Activated CD8-positive, alpha-beta memory T cell treated with anti-CD3 and anti-CD28 coated beads for 48 hours (primary cell): ENCODE measurements at regions not wholly inside any gene's neighbourhood (a gene's known extent, or its start where the extent isn't known, plus 50 kb on each side); places are given as distances from the start of the nearest gene placed in this dataset.

Source experiments
- DNase-seq, 3 experiments: peaks; one replicate each; pipeline ENCODE4 v3.0.0-alpha.2; 2020; ENCODE audit warnings: low read depth in 2 of 3, low spot score in 2 of 3

DNA sequence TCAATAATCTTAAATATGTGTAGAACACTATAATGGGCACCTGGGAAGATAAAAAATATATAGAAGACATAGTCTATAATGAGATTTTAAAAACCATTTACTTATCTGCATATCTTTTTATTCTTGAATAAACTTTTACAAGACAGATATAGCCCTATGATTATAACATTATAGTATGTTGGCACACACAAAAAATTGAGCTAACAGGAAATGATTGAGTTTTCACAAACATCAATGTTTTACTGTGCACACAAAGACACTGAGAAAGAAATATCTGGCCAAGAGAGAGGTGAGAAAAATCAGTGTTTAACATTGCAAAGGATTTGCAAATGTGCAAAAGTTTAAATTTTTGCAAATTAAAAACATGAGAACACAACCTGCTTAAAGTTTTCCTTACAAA lies 124.3 kb downstream of the BBS10 start:
- no peak for DNase-seq

DNA sequence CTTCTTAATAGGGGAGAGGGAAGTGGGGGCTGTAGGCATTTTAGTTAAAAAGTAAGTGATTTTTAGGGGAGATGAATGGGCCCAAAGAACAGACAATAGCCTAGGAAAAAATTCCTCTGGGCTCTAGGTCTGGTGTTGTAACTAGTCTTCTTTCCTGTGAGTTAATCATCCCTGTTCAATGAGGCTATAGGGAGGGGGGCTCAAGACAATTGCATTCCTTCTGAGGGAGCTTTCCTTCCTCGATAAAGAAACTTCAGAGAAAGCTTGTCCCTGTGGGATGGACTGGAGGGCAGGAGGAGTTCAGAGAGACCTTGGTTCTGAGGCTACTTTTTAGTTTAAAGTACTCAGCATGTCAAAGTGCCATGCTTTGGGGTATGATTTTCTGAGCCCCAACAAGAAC lies 127.2 kb downstream of the BBS10 start:
- DNase-seq: no peak

DNA sequence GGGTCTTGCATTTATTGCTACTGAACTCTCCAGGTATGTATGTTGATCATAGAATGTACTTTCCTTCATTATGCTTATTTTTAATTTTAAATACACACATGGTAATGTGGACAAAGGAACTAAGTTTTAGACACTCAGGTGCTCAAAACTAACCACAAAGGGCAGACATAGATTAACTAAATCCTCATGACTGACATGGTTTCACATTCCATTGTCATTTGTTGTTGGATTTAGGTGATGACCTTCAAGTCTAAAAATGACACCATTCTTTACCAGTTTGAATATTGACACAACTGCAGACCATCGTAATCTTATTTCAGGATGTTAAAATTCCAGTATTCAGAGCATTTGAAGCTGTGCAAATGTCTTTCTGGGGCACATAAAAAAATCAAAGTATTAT lies 128.4 kb downstream of the BBS10 start:
- DNase-seq: no peak

DNA sequence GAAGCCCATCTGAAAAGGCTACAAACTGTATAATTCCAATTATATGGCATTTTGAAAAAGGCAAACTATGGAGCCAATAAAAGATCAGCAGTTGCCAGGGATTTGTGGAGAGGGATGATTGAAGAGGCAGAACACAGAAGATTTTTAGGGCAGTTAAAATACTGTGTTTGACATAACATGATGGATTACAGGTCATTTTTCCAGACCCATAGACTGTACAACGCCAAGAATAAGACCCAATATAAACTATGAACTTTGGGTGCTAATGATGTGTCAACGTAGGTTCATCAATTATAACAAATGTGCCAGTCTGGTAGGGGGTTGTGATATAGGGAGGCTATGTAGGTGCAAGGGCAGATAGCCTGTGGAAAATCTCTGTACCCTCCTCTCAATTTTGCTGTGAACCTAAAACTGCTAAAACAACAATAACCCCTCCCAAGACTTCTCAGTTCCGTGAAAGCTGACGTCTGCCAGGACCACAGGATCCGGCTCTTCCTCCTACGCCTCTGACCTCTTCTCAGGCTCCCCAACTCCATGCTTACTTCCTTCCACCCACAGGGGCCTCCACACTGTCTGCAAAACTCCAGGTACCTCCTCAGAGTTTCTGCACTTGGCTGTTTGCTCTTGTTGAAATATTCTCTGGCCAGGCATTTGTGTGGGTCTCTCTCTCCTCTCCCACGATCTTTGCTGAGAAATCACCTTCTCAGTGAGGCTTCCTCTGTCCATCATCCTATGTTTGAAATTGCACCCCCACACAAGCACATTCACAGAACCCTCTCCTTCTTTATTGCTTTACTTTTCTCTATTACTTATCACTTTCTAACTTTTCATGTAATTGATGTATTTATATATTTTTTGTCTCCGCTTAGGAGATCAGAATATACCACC lies 131.4 kb downstream of the BBS10 start:
- DNase-seq: no peak

DNA sequence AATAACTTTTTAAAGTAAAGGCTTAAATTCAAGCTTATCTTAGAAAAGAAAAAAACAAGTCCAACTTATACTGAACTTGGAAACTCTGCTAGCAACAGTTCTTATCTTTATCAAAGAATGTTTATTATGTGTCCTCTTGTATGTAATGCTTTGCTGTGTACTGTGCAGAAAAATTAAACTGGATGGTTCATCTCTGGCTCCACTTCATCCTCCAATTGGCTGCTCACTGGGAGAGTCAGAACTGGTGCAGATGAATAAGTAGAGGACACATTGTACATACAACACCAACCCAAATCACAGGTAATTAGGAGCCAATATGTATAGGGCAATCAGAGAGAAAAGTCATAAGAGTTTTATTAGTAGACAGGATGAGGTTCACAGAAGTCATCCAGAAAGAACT lies 123.6 kb upstream of the NAP1L1 start:
- no peak for DNase-seq

DNA sequence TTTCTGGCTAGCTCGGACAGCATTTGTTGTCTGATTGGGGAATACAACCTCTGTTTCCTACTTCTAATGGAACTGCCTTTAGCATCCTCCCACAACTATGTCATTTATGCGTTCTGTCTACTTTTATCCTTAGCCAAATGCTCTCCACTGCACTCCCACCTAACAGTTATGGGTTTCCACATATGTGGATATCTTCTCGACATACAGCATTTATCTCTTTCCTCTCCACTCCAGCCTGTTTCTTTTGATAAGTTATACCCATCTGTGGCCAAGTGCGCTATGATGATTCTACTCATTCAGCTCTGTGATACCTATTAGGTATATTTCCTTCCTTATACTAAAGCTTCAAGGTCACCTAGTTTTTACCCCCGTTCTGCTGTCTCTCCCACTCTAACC lies 122.2 kb upstream of the NAP1L1 start:
- DNase-seq: no peak

DNA sequence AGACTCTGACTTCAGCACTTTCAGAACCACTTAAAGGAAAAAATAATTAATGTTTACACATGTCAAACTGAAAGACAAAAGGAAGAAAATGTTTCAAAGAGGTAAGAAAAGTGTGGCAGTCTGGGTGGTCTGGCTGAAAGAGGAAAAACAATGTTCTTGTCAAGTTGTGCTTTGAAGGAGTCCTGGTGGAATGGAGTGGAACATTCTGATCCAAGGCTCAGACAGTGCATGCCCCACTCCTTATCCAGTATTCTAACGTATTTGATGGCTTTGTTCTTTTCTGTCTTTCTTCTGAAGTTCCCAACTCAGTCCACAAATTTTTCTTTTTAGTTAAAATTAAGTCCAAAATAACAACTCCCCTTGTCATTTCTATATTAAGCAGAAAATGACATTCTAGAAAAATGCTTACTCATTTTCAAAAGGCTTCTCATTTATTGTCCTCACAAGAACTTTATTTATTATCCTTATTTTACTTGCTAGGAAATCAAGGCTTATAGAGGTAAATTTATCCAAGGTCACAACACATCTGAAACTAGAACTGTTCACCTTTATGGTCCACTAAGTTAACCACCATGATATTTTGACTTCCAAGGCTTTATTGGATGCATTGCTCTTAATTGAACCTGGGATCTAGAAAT lies 121.7 kb upstream of the NAP1L1 start:
- DNase-seq: no peak

DNA sequence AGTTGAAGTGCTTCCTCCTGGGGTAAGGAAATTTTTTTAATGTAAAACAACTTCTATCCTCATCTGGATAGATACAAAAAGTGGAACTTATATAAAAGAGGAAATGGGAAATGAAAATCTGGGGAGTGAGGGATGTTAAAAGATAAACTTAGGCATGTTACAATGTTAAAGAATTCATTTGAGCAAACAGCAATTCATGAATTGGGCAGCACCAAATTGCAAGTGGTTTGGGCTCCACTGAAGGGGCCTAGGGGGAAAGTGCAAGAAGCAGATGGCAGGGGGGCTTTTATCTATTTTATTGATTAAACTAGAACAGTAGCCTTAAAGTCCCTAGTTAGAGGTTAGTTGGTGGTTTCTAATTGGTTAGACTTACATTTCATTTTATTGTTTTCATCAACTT lies 118.1 kb upstream of the NAP1L1 start:
- DNase-seq: no peak

DNA sequence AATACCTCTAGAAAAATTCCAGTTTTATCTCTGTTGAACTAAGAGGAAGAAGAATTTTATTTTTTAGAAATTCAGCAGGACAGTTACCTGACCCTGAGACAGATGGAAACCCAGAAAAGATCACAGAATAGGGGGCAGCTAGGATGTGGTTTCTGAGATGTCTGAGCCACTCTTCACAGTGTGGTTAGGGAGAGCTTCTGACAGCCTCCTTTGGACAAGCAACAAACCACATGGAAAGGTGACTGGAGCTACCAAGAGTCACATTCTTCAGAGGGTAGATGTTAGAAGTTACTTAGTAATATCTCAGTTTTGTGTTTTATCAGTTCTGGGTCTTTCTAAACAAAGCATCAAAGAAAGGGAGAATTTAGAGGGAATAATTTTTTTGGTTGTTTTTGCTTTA lies 117.3 kb upstream of the NAP1L1 start:
- no peak for DNase-seq

DNA sequence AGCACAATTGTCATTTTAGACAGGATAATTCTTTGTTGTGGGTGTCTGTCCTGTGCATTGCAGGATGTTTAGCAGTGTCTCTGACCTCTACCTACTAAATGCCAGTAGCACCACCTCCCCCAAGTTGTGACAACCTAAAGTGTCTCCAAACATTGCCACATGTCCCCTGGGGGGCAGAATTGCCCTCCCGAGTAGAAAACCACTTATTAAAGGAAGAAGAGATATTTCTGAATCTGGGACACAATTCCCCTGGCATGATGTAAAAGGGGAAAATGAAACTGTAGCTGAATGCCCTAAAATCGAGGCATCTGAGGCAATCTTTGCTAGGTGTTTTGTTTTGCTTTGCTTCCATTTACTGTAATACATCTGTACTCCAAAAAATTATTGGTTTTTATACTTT lies 116.8 kb upstream of the NAP1L1 start:
- DNase-seq: no peak

DNA sequence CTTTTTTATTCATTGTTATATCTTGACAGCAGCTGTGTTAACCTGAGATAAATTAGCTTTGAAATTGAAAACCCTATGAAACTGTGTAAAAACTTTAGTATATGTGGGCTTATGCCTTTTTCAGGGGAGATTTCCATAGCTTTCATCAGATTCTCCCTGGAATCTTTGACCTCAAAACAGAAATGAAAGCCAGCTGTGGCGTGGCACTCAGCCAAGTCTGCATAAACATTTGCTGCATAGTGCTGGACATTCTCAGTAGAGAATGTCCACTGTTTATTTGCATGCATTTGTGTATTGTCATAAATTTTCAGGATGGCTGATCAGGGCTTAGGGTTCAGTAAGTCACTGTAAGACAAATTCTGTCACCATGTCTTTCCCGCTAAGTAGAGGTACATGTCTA lies 115.3 kb upstream of the NAP1L1 start:
- no peak for DNase-seq

DNA sequence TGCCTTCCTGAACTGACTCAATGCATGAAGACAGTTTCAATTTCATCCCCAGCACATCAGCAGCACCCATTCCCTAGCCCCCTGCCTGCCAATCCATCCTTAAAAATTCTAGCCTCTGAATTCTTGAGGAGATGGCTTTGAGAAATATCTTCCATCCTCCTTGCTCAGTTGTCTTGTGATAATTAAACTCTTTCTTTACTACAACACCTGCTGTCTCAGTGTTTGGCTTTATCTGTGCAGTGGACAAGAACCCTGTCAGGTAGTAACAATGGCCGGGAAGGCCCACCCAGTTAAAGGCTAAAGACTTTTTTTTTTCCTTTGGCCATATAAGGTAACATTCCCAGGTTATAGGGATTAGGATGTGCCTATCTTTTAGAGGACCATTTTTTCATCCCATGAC lies 114.4 kb upstream of the NAP1L1 start:
- no peak for DNase-seq

DNA sequence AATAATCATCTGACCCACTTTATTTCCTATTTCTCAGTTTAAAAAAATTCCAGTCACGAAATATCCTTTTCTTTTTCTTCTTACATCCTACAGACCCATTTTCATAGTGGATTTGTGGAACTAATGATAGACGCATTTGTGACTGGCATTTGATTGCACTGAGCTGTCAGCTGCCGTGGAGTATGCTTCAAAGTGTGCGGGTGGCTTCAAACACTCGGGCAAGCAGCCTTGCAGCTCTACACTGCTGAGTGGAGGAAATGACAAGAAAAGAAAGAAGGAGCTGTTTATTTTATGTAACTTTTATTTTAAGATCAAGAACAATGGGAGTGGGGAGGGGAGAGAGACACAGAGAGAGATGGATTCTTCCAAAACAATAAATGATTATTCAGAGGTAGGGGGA lies 112.8 kb upstream of the NAP1L1 start:
- no peak for DNase-seq

DNA sequence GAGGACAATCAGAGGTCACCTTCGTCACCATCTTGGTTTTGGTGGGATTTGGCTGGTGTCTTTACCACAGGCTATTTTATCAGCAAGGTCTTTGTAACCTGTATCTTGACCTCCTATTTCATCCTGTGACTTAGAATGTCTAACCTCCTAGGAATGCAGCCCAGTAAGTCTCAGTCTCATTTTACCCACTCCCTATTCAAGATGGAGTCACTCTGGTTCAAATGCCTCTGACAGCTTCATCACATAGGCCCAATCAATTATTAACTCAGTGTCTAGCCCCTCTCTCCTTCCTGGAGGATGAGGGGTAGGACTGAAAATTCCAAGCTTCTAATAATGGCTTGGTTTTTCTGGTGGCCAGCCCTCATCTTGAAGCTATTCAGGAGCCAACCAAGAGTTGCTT lies 111.4 kb upstream of the NAP1L1 start:
- no peak for DNase-seq

DNA sequence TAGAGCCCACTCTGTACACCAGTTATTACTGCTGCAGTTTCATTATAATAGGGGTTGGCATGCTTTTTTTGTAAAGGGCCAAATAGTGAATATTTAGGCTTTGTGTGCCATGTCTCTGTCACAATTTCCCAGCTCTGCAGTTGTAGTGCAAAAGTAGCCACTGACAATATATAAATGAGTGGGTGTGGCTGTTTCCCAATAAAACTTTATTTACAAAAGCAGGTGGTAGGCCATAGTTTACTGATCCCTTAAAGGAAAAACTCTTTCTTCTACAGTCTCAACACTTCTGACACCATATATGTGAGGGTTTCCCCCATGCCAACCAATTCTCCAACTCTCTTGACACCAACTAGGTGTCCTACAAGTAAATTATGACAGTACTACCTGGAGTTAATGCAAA lies 110.2 kb upstream of the NAP1L1 start:
- DNase-seq: no peak

DNA sequence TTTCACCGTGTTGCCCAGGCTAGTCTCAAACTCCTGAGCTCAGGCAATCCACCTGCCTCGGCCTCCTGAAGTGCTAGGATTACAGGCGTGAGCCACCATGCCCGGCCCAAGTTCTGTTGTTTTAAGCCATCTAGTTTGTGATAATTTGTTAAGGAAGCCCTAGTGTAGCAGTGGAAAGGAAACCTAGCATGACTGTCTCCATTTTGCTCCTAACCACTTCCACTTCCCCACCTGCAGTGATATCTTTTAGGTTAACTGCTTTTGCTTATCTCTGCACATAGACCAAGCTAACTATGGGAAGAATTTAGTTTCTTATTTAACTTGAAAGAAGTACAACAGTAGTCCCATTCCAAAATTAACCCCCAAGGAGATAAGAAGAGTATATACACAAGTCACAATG lies 109.5 kb upstream of the NAP1L1 start:
- DNase-seq: no peak

DNA sequence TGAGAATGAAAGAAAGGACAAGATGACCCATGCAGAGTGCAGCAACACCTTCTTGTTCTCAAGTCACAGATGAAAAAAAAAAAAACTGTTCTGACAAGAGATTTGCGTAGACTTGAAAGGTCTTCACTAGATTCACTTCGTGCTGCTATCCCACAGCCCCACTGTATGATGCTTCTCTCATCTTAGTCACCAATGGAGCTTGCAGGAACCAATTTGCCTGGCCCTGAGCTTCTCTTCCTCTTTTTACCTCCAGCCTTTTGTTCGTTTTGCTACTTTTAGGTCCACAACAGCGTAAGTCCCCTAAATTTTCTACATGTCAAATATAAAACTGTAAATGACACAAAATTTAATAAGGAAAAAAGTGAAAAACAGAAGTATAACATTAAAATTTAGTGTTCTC lies 107.9 kb upstream of the NAP1L1 start:
- DNase-seq: no peak

DNA sequence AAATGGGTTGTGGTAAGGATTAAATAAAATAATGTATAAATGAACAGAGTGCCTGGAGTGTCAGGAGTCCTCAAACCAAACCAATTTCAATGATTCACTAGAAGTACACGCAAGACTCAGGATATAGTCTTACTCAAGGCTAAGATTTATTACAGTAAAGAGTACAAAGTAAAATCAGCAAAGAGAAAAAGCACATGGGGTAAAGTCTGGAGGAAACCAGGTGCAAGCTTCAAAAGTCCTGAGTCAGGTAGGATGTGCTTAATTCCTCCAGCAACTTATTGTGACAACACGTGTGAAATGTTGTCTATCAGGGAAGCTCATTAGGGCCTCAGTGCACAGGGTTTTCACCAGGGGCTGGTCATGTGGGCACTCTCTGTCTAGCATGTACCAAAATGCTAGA lies 105.8 kb upstream of the NAP1L1 start:
- no peak for DNase-seq

DNA sequence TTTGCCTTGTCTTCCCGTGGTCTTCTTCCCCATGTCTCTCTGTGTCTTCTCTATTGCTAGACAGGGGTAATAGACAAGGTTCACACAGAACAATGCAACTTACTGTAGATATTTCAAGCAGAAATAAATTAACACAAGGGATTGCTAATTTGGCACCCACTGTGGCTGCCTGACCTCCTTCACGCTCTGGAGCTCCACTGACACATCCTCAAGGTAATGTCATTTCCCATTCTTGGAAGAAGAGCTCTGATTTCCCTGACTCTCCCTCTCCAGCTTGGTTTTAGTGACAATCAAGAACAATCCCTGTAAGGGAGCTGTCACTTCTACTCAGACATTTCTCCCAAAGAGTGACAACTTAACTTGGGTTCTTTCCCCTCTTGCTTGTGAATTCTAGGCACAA lies 105.4 kb upstream of the NAP1L1 start:
- DNase-seq: no peak

DNA sequence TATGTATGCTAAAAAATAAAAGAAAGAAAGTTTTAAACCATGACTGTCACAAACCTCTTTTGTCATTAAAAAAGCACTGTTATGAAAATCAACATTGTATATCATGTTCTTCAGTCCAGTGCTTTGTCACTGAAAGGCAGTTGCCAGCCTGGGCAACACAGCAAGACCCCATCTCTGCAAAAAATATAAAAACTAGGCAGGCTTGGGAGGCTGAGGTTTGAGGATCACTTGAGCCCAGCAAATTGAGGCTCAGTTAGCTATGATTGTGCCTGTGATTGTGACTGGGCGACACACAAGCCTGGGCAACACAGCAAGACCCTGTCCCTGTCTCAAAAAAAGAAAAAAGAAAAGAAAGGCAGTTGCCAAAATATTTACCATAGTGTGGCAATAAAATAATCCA lies 102.7 kb upstream of the NAP1L1 start:
- no peak for DNase-seq

DNA sequence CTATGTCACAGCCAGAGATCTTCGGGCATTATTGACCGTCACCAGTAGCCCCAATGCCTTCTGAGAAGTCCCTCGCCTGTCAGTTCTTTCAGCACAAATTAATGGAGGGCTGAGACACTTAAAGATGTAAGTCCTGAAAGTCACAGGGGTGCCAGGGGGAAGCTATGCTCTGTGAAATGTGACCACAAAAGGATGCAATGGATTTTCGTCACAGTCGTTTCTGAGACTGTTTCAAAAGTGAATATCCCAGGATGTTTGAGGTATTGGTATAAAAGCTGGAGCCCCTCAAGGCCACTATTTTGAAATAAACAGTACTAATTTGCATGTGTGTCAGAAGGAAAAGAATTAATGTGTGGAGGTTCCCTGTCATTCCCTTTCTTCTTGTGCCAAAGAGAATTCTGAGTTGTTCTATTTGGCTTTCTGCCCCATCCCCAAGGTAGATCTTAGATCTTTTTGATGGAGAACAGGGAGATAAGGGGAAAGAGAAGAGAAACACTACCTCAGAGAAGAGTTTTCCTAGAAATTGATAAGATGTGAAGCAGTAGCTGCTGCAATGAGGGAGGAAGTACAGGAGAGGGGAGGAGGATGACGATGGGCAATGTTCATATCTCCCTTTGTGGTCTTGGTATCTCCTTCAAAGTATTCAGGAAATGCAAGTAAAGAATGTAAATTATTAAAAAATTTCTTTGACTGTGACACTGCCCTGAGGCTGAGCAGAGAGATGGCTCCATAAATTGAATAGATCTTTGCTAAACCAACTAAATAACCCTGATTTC lies 101.8 kb upstream of the NAP1L1 start:
- DNase-seq: no peak
